SU-DHL-6 (cell line): ENCODE measurements at regions not wholly inside any gene's neighbourhood (a gene's known extent, or its start where the extent isn't known, plus 50 kb on each side); places are given as distances from the start of the nearest gene placed in this dataset.

Experiments
- H2AFZ ChIP-seq: fragments of 200-600 bp; sonication (generic); 2 replicates; pipeline ENCODE4 v1.6.1; 2014; ENCODE audit warnings: low read depth, mild to moderate bottlenecking, moderate library complexity, mixed read lengths, antibody characterized with exemption, low read length; ENCODE audit not compliant: severe bottlenecking
- H3F3A ChIP-seq: fragments of 200-600 bp; shearing (Covaris generic); 2 replicates; pipeline ENCODE4 v1.6.0; 2016; ENCODE audit warnings: antibody characterized with exemption, mild to moderate bottlenecking; ENCODE audit not compliant: insufficient read depth
- H3K27ac ChIP-seq: fragments of 200-600 bp; sonication (generic); 2 replicates; pipeline ENCODE4 v1.5.1; 2016; ENCODE audit warnings: low read depth, mild to moderate bottlenecking, low read length, moderate library complexity, mixed read lengths
- H3K27me3 ChIP-seq: fragments of 200-600 bp; sonication (generic), shearing (Covaris generic); 2 replicates; pipeline ENCODE4 v1.6.0; 2014; ENCODE audit warnings: mild to moderate bottlenecking, low read length
- H3K36me3 ChIP-seq: fragments of 200-600 bp; sonication (generic); 2 replicates; pipeline ENCODE4 v1.6.1; 2014; ENCODE audit warnings: mild to moderate bottlenecking, low read length, mixed read lengths
- H3K4me2 ChIP-seq: fragments of 300-600, 200-600 bp; shearing (Covaris generic), sonication (generic); 2 replicates; pipeline ENCODE4 v1.6.0; 2014; ENCODE audit warnings: low read length, low read depth, mild to moderate bottlenecking; ENCODE audit not compliant: poor library complexity, severe bottlenecking
- H3K4me3 ChIP-seq: fragments of 200-600 bp; sonication (generic); 2 replicates; pipeline ENCODE4 v1.5.1; 2014; ENCODE audit warnings: antibody characterized with exemption, low read length, mild to moderate bottlenecking, mixed read lengths; ENCODE audit not compliant: insufficient read depth, poor library complexity, severe bottlenecking
- H3K79me2 ChIP-seq: fragments of 200-600 bp; sonication (generic); 2 replicates; pipeline ENCODE4 v1.6.1; 2014; ENCODE audit warnings: mild to moderate bottlenecking, low read length, moderate library complexity; ENCODE audit not compliant: insufficient read depth
- H3K9ac ChIP-seq: fragments of 200-600 bp; sonication (generic); 2 replicates; pipeline ENCODE4 v1.7.0; 2014; ENCODE audit warnings: mild to moderate bottlenecking, low read length
- H3K9me2 ChIP-seq: fragments of 200-600 bp; sonication (generic); replicated peaks from 2 replicates; pipeline ENCODE4 v1.6.1; 2014; ENCODE audit warnings: low read length; ENCODE audit not compliant: insufficient read depth
- H3K9me3 ChIP-seq: fragments of 200-600 bp; sonication (generic); 2 replicates; pipeline ENCODE4 v1.6.1; 2014; ENCODE audit warnings: low read length, mixed read lengths; ENCODE audit not compliant: insufficient read depth
- H4K20me1 ChIP-seq: fragments of 200-600 bp; sonication (generic); 2 replicates; pipeline ENCODE4 v1.6.1; 2014; ENCODE audit warnings: low read depth, mild to moderate bottlenecking, antibody characterized with exemption, low read length, moderate library complexity, mixed read lengths
- EZH2phosphoT487 ChIP-seq: fragments of 200-600 bp; sonication (generic), shearing (Covaris generic); conservative IDR thresholded peaks from 2 replicates; pipeline ENCODE4 v1.6.1; 2018; ENCODE audit warnings: mild to moderate bottlenecking, antibody characterized with exemption, low read length, moderate library complexity, mixed read lengths
- TF ChIP-seq, protein P1 (sequence below): fragments of 200-600 bp; sonication (generic); IDR thresholded peaks from one replicate; pipeline ENCODE4 v1.5.1; 2017; ENCODE audit warnings: antibody characterized with exemption, mild to moderate bottlenecking, low read length, moderate library complexity; ENCODE audit not compliant: insufficient read depth, poor library complexity, severe bottlenecking

GRCh38 chr11:128103278-128103873 is 484.0 kb downstream of the ETS1 start:
- H3K9me3 ChIP-seq: no peaks in the 10 kb centered on the region
- H3K9ac ChIP-seq: no peak overlapping the region
- no peak overlapping the region for H3K4me3 ChIP-seq
- H3K79me2 ChIP-seq: no peaks in the 10 kb centered on the region
- no peak for TF ChIP-seq EZH2phosphoT487
- TF ChIP-seq, protein P1, sequence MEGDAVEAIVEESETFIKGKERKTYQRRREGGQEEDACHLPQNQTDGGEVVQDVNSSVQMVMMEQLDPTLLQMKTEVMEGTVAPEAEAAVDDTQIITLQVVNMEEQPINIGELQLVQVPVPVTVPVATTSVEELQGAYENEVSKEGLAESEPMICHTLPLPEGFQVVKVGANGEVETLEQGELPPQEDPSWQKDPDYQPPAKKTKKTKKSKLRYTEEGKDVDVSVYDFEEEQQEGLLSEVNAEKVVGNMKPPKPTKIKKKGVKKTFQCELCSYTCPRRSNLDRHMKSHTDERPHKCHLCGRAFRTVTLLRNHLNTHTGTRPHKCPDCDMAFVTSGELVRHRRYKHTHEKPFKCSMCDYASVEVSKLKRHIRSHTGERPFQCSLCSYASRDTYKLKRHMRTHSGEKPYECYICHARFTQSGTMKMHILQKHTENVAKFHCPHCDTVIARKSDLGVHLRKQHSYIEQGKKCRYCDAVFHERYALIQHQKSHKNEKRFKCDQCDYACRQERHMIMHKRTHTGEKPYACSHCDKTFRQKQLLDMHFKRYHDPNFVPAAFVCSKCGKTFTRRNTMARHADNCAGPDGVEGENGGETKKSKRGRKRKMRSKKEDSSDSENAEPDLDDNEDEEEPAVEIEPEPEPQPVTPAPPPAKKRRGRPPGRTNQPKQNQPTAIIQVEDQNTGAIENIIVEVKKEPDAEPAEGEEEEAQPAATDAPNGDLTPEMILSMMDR: no peak
- H3K27me3 ChIP-seq: no peaks in the 10 kb centered on the region
- H3K4me2 ChIP-seq: no peak overlapping the region
- H4K20me1 ChIP-seq: no peaks in the 10 kb centered on the region
- no peaks in the 10 kb centered on the region for H3K9me2 ChIP-seq
- H2AFZ ChIP-seq: no peak overlapping the region
- no peaks in the 10 kb centered on the region for H3F3A ChIP-seq
- H3K36me3 ChIP-seq: no peaks in the 10 kb centered on the region
- no peak overlapping the region for H3K27ac ChIP-seq

GRCh38 chr11:128098781-128099180 is 488.6 kb downstream of the ETS1 start:
- Histone ChIP-seq H3K9ac (no peak overlapping the region), H3K27me3 (no peaks in the 10 kb centered on the region), H3K36me3 (no peaks in the 10 kb centered on the region), H2AFZ (no peak overlapping the region), H3K4me3 (no peak overlapping the region), H3K4me2 (no peak overlapping the region), H3F3A (no peaks in the 10 kb centered on the region), H3K27ac (no peak overlapping the region), H4K20me1 (no peaks in the 10 kb centered on the region), H3K9me2 (no peaks in the 10 kb centered on the region), H3K9me3 (no peaks in the 10 kb centered on the region), H3K79me2 (no peaks in the 10 kb centered on the region)
- TF ChIP-seq, protein P1: no peak
- no peak for TF ChIP-seq EZH2phosphoT487

DNA sequence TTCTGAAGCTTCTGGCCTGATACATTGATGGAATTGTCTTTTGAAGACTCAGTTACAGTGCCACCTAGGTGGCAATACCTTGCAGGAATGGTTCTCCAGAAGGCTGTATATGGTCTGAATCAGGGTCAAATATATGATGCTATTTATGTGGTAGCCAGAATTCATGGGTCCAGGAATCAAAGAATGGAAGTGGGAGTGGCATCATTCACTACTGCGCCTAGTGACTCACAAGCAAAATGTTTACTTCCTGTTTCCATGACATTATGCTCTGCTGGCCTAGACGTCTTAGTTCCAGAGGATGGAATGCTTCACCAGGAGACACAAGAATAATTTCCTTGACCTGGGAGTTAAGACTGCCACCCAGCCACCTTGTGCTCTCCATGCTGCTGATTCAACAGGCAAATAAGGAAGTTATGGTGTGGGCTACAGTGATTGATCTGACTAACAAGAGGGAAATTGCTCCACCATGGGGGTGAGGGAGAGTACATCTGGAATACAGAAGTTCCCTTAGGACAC is 491.8 kb downstream of the ETS1 start:
- Histone ChIP-seq H2AFZ (no peak overlapping the region), H3K4me2 (no peak overlapping the region), H3F3A (no peaks in the 10 kb centered on the region), H3K9me3 (no peaks in the 10 kb centered on the region), H3K79me2 (no peaks in the 10 kb centered on the region), H3K9ac (no peak overlapping the region), H3K27ac (no peak overlapping the region), H3K27me3 (no peaks in the 10 kb centered on the region), H4K20me1 (no peaks in the 10 kb centered on the region), H3K36me3 (no peaks in the 10 kb centered on the region), H3K9me2 (no peaks in the 10 kb centered on the region), H3K4me3 (no peak overlapping the region)
- TF ChIP-seq EZH2phosphoT487: no peak
- TF ChIP-seq, protein P1: no peak

GRCh38 chr11:128093689-128094088 is 493.7 kb downstream of the ETS1 start:
- H3K9me3 ChIP-seq: no peaks in the 10 kb centered on the region
- no peak overlapping the region for H3K4me2 ChIP-seq
- H2AFZ ChIP-seq: no peak overlapping the region
- no peaks in the 10 kb centered on the region for H3K36me3 ChIP-seq
- H4K20me1 ChIP-seq: no peaks in the 10 kb centered on the region
- no peaks in the 10 kb centered on the region for H3F3A ChIP-seq
- H3K27me3 ChIP-seq: no peaks in the 10 kb centered on the region
- no peaks in the 10 kb centered on the region for H3K79me2 ChIP-seq
- H3K9ac ChIP-seq: no peak overlapping the region
- H3K4me3 ChIP-seq: no peak overlapping the region
- H3K27ac ChIP-seq: no peak overlapping the region
- no peaks in the 10 kb centered on the region for H3K9me2 ChIP-seq
- TF ChIP-seq EZH2phosphoT487: no peak
- TF ChIP-seq, protein P1: no peak
